RWPE1 (cell line): ENCODE measurements at regions not wholly inside any gene's neighbourhood (a gene's known extent, or its start where the extent isn't known, plus 50 kb on each side); places are given as distances from the start of the nearest gene placed in this dataset.

Experiments
- CTCF ChIA-PET: fragments of 350-600 bp; sonication (Branson Sonifier 250); formaldehyde crosslinking; extraction: SDS; loops from one replicate; lab custom pipeline; 2021; lab: Yijun Ruan, JAX
- POLR2A ChIA-PET: fragments of 400-600 bp; formaldehyde crosslinking; extraction: SDS; loops from one replicate; lab custom pipeline; 2020; ENCODE audit warnings: antibody characterized with exemption; ENCODE audit not compliant: low non-redundant PET; lab: Yijun Ruan, JAX
- DNase-seq: peaks from one replicate; pipeline ENCODE4 v3.0.0; 2012; ENCODE audit warnings: low spot score
- H3K27ac ChIP-seq: fragments of 450-650 bp; 2 replicates; pipeline ENCODE4 v1.5.1; 2017
- TF ChIP-seq, protein P1 (sequence below): fragments of 450-650 bp; conservative IDR thresholded peaks from 2 replicates; pipeline ENCODE4 v1.5.1; 2017; ENCODE audit warnings: low read depth, mild to moderate bottlenecking

DNA sequence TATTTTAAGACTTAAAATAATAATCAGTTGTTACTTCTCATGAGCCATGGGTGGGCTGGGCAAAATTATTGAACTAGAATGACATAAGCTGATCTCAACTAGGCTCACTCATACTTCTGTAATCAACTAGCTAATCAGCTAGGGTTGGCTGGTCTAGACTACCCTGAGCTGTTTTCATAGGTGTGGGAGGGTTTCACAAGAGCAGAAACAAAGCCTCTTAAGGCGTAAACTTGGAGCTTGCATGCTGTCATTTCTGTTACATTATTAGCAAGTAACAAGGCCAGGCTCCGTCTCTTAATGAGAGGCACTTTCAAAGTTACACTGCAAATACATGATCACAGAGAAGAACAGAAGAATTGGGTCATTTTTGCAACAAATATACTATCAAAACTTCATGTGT is 57.2 kb upstream of the GHR start:
- no peak for DNase-seq
- TF ChIP-seq, protein P1, sequence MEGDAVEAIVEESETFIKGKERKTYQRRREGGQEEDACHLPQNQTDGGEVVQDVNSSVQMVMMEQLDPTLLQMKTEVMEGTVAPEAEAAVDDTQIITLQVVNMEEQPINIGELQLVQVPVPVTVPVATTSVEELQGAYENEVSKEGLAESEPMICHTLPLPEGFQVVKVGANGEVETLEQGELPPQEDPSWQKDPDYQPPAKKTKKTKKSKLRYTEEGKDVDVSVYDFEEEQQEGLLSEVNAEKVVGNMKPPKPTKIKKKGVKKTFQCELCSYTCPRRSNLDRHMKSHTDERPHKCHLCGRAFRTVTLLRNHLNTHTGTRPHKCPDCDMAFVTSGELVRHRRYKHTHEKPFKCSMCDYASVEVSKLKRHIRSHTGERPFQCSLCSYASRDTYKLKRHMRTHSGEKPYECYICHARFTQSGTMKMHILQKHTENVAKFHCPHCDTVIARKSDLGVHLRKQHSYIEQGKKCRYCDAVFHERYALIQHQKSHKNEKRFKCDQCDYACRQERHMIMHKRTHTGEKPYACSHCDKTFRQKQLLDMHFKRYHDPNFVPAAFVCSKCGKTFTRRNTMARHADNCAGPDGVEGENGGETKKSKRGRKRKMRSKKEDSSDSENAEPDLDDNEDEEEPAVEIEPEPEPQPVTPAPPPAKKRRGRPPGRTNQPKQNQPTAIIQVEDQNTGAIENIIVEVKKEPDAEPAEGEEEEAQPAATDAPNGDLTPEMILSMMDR: no peak
- CTCF ChIA-PET: interaction anchor here (0.6 kb wide), 1 partner anchor 401 kb away, joined by 3 read pairs; no protein-coding TSS in a partner anchor
- POLR2A ChIA-PET: no interaction called here
- H3K27ac ChIP-seq: no peak overlapping the region
